Smooth muscle cell (in vitro differentiated cells): ENCODE measurements at regions not wholly inside any gene's neighbourhood (a gene's known extent, or its start where the extent isn't known, plus 50 kb on each side); places are given as distances from the start of the nearest gene placed in this dataset.
"Not testable (repeated sequence)": the region's sequence is repeated elsewhere in the genome, so short reads cannot be mapped to it uniquely, and the experiment has no call there.

Experiments
- DNase-seq: peaks from one replicate; lab custom pipeline; 2025; ENCODE audit not compliant: unreplicated experiment; lab: John Stamatoyannopoulos, UW
- H2AFZ ChIP-seq: fragments of 200-600 bp; sonication (generic); 2 replicates; pipeline ENCODE4 v1.6.0; 2016; ENCODE audit warnings: antibody characterized with exemption, low read depth, mild to moderate bottlenecking
- H3F3A ChIP-seq: fragments of 200-600 bp; sonication (generic); 2 replicates; pipeline ENCODE4 v1.6.0; 2017; ENCODE audit warnings: antibody characterized with exemption, low read depth
- H3K27ac ChIP-seq: fragments of 200-600 bp; sonication (generic); 2 replicates; pipeline ENCODE4 v1.5.1; 2016; ENCODE audit warnings: low read depth, mild to moderate bottlenecking
- H3K27me3 ChIP-seq: fragments of 200-600 bp; sonication (generic); 2 replicates; pipeline ENCODE4 v1.6.1; 2016; ENCODE audit warnings: low read depth, mild to moderate bottlenecking
- H3K36me3 ChIP-seq: fragments of 200-600 bp; sonication (generic); 2 replicates; pipeline ENCODE4 v1.5.1; 2016; ENCODE audit warnings: low read depth
- H3K4me1 ChIP-seq: fragments of 200-600 bp; sonication (generic); 2 replicates; pipeline ENCODE4 v1.5.1; 2016; ENCODE audit warnings: low read depth
- H3K4me2 ChIP-seq: fragments of 200-600 bp; sonication (generic); 2 replicates; pipeline ENCODE4 v1.6.0; 2016; ENCODE audit warnings: mild to moderate bottlenecking
- H3K4me3 ChIP-seq: fragments of 200-600 bp; sonication (generic); 2 replicates; pipeline ENCODE4 v1.5.1; 2016; ENCODE audit warnings: mild to moderate bottlenecking
- H3K79me2 ChIP-seq: fragments of 200-600 bp; sonication (generic); 2 replicates; pipeline ENCODE4 v1.6.0; 2016; ENCODE audit warnings: low read depth, mild to moderate bottlenecking
- H3K9ac ChIP-seq: fragments of 200-600 bp; sonication (generic); 2 replicates; pipeline ENCODE4 v1.6.0; 2016; ENCODE audit warnings: low read depth
- H3K9me3 ChIP-seq: fragments of 200-600 bp; sonication (generic); replicated peaks from 2 replicates; pipeline ENCODE4 v1.5.1; 2016; ENCODE audit warnings: low read depth
- H4K20me1 ChIP-seq: fragments of 200-600 bp; sonication (generic); 2 replicates; pipeline ENCODE4 v1.6.0; 2016; ENCODE audit warnings: low read depth
- CTCF ChIP-seq: fragments of 200-600 bp; sonication (generic); IDR thresholded peaks from 2 replicates; pipeline ENCODE4 v1.5.1; 2017; ENCODE audit warnings: borderline replicate concordance, mild to moderate bottlenecking, antibody characterized with exemption; ENCODE audit not compliant: insufficient read depth, poor library complexity, severe bottlenecking
- WGBS: methylation state at CpG from one replicate; pipeline ENCODE4 v1.1.7; 2016; ENCODE audit warnings: low lambda C conversion rate; 5-methylcytosine and 5-hydroxymethylcytosine counted together

DNA sequence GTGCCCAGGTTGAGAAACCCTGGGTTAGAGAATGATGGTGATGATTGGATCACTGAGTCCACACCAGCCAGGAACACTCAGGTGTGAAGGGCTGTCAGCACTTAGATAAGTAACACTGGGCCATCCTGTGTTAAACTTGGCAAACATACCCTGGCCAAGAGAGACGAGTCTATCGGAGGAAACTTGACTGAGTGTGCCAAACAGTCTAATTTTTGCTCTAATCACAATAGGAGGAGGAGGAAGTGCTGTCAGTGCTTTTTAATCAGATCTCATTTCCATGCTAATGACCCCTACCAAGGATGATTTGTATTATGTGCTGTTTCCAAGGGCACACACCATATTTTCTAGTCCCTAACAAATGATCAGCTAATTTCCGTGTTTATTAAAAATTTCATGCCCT lies 63.8 kb upstream of the SEC11C start:
- H3K36me3 ChIP-seq, result no peaks in the 10 kb centered on the region
- TF ChIP-seq CTCF, result no peak
- no peak overlapping the region for H3K4me3 ChIP-seq
- peaks cover 5% of the 10 kb centered on the region for H3K4me1 ChIP-seq
- H3K9ac ChIP-seq, result no peak overlapping the region
- H3F3A ChIP-seq, result no peaks in the 10 kb centered on the region
- H3K27ac ChIP-seq, result no peak overlapping the region
- H3K27me3 ChIP-seq, result no peaks in the 10 kb centered on the region
- H3K4me2 ChIP-seq, result no peak overlapping the region
- no peak for DNase-seq
- H4K20me1 ChIP-seq, result no peaks in the 10 kb centered on the region
- H2AFZ ChIP-seq, result no peak overlapping the region
- no peaks in the 10 kb centered on the region for H3K9me3 ChIP-seq
- H3K79me2 ChIP-seq, result no peaks in the 10 kb centered on the region
- 89% methylated on average over 3 of the region's 3 CpGs for WGBS

GRCh38 chr18:59079264-59079663 lies 60.4 kb upstream of the SEC11C start:
- no peak overlapping the region for H3K4me3 ChIP-seq
- no peak overlapping the region for H3K9ac ChIP-seq
- no peaks in the 10 kb centered on the region for H3K36me3 ChIP-seq
- DNase-seq, result no peak
- H3K4me1 ChIP-seq, result peaks cover 5% of the 10 kb centered on the region
- no peaks in the 10 kb centered on the region for H3K79me2 ChIP-seq
- WGBS, result 86% methylated on average over 4 of the region's 4 CpGs
- H2AFZ ChIP-seq, result no peak overlapping the region
- H3F3A ChIP-seq, result no peaks in the 10 kb centered on the region
- no peak overlapping the region for H3K27ac ChIP-seq
- no peak for TF ChIP-seq CTCF
- peaks cover 10% of the 10 kb centered on the region for H3K27me3 ChIP-seq
- no peaks in the 10 kb centered on the region for H3K9me3 ChIP-seq
- H3K4me2 ChIP-seq, result no peak overlapping the region
- no peaks in the 10 kb centered on the region for H4K20me1 ChIP-seq

- WGBS, result 94% methylated on average over 7 of the region's 7 CpGs
- H3K4me1 ChIP-seq, result not testable (repeated sequence)
Measured at GRCh38 chr18:59079687-59080501, 59.8 kb upstream of the SEC11C start.

DNA sequence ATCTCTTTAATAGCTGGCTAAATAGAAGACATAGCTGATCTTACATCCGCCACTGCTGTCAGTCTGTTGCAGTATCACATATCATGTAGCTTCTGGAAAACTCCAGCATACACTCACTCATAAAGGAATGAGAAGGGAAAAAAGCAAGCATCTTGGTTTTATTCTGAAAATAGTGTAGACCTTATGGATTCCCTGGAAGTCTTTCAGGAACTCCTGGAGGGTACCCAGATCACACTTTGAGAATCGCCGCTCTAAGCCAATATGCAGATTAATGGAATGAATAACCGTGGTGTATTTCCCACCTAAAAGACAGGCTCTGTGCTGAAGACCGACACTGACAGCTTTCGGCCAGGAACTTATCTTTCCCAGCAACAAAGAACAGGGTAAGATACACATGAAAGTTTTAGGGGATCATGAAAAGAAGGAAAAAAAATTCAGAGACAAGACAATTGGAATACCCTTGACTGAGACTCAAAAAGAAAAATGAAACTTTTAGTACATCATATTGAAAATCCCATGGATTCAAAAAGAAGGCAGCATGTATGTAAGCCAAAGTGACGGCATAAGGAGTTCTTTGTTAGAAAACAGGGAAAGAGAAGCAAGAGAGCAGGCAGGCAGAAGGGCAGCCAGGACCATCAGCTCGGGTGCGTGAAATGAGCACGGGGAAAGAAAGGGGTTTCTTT lies 56.4 kb upstream of the SEC11C start:
- no peak overlapping the region for H3K27ac ChIP-seq
- H2AFZ ChIP-seq, result no peak overlapping the region
- no peak for DNase-seq
- no peaks in the 10 kb centered on the region for H3K79me2 ChIP-seq
- H3K4me2 ChIP-seq, result no peak overlapping the region
- H3F3A ChIP-seq, result no peaks in the 10 kb centered on the region
- peaks cover 10% of the 10 kb centered on the region for H3K27me3 ChIP-seq
- no peaks in the 10 kb centered on the region for H3K36me3 ChIP-seq
- 76% methylated on average over 10 of the region's 10 CpGs for WGBS
- H3K9ac ChIP-seq, result no peak overlapping the region
- peaks cover 4% of the 10 kb centered on the region for H3K4me1 ChIP-seq
- no peak for TF ChIP-seq CTCF
- H4K20me1 ChIP-seq, result no peaks in the 10 kb centered on the region
- H3K4me3 ChIP-seq, result no peak overlapping the region
- H3K9me3 ChIP-seq, result no peaks in the 10 kb centered on the region

More at GRCh38 chr18:59079687-59080501, 59.8 kb upstream of the SEC11C start:
- H3K9ac ChIP-seq, H3F3A ChIP-seq, H2AFZ ChIP-seq, H3K4me3 ChIP-seq, H3K36me3 ChIP-seq, H4K20me1 ChIP-seq, H3K27me3 ChIP-seq, H3K79me2 ChIP-seq, H3K27ac ChIP-seq, H3K9me3 ChIP-seq, DNase-seq, H3K4me2 ChIP-seq: not testable (repeated sequence)
